ENCODE measurements at regions not wholly inside any gene's neighbourhood (a gene's known extent, or its start where the extent isn't known, plus 50 kb on each side); places are given as distances from the start of the nearest gene placed in this dataset.

- H3K36me3 ChIP-seq (ENCODE audit: control insufficient read depth, insufficient read depth, low read length): no peaks in the 10 kb centered on the region
- H2BK5ac ChIP-seq (ENCODE audit: low read depth, low read length, poor library complexity, severe bottlenecking): no peak overlapping the region
- H3K79me1 ChIP-seq (ENCODE audit: low read depth in 1 of 2, low read length in 2 of 2): no peaks in the 10 kb centered on the region
- no peak overlapping the region for H2BK20ac ChIP-seq (ENCODE audit: low read depth, low read length)
- DNase-seq (no peak), ATAC-seq (ENCODE audit: low read depth) (no peak)
- in situ Hi-C loops (cut with MboI; ENCODE audit: low sequenced_read_pairs): no loop called here
- ChIA-PET POLR2A (ENCODE audit: unreplicated experiment) (no interaction called here), CTCF (no interaction called here)
- H3K4me1 ChIP-seq (ENCODE audit: control insufficient read depth, insufficient read depth, low read length): peaks cover 8% of the 10 kb centered on the region; the same call in 1 of the 2 replicates
- no peak overlapping the region for H2BK15ac ChIP-seq (ENCODE audit: low read depth, low read length)
- H3K4ac ChIP-seq (ENCODE audit: low read depth, low read length): no peak overlapping the region
- no peak overlapping the region for H2AK9ac ChIP-seq (replicated peaks; ENCODE audit: low read depth, low read length, poor library complexity)
- no peak overlapping the region for H2AK5ac ChIP-seq (ENCODE audit: low read depth, low read length)
- no peak overlapping the region for H3K56ac ChIP-seq (ENCODE audit: extremely low read depth, insufficient read depth, low read length)
- no peak overlapping the region for H4K5ac ChIP-seq (ENCODE audit: low read depth, low read length)
- no peak for TF ChIP-seq CTCF (conservative IDR thresholded peaks at IDR 0.05; ENCODE audit: low read depth, low read length)
- no peak for TF ChIP-seq RAD21 (IDR thresholded peaks at IDR 0.05; ENCODE audit: low read length)
- no peak for TF ChIP-seq POLR2A (IDR thresholded peaks at IDR 0.05; ENCODE audit: low read depth, low read length)
- no peak for TF ChIP-seq ELK1 (IDR thresholded peaks at IDR 0.05; ENCODE audit: borderline replicate concordance, low read depth, low read length)
- TF ChIP-seq MXI1 (IDR thresholded peaks at IDR 0.05; ENCODE audit: borderline replicate concordance, low read depth, low read length): no peak
- no peak for TF ChIP-seq BHLHE40 (IDR thresholded peaks at IDR 0.05; ENCODE audit: low read depth, low read length)
- no peak for TF ChIP-seq CHD1 (IDR thresholded peaks at IDR 0.05; ENCODE audit: low read depth, low read length)
- no peak for TF ChIP-seq FOS (IDR thresholded peaks at IDR 0.05; ENCODE audit: low read depth, low read length)
- no peak for TF ChIP-seq NFE2L2 (IDR thresholded peaks at IDR 0.05; ENCODE audit: low read depth, low read length)
- no peak for TF ChIP-seq RCOR1 (IDR thresholded peaks at IDR 0.05; ENCODE audit: insufficient replicate concordance, low read length)
- no peak for TF ChIP-seq SMC3 (IDR thresholded peaks at IDR 0.05; ENCODE audit: low read depth, low read length)
- TF ChIP-seq CEBPB (IDR thresholded peaks at IDR 0.05; ENCODE audit: low read depth, low read length): no peak
- TF ChIP-seq MAFK (IDR thresholded peaks at IDR 0.05; ENCODE audit: low read depth, low read length): no peak
- TF ChIP-seq MAZ (IDR thresholded peaks at IDR 0.05; ENCODE audit: borderline replicate concordance, low read depth, low read length): no peak
- no peak for TF ChIP-seq RFX5 (IDR thresholded peaks at IDR 0.05; ENCODE audit: low read depth, low read length)
- no peak for TF ChIP-seq USF2 (IDR thresholded peaks at IDR 0.05; ENCODE audit: low read depth, low read length)
- H2BK120ac ChIP-seq (ENCODE audit: low read depth, low read length): no peak overlapping the region
- BruUV-seq (replicated peaks): no TSS peak
- dilution Hi-C loops (cut with HindIII; ENCODE audit: low sequenced_read_pairs, unreplicated experiment): no loop called here
- no peaks in the 10 kb centered on the region for H3K9me3 ChIP-seq (ENCODE audit: control insufficient read depth, insufficient read depth, low read length)
- H3K27ac ChIP-seq (ENCODE audit: insufficient read depth, low read length): no peak overlapping the region
- H4K20me1 ChIP-seq (ENCODE audit: insufficient read depth, low read length): no peaks in the 10 kb centered on the region
- H3K9me1 ChIP-seq (ENCODE audit: insufficient read depth, low read length): no peaks in the 10 kb centered on the region
- no peaks in the 10 kb centered on the region for H3K27me3 ChIP-seq (ENCODE audit: control insufficient read depth, insufficient read depth, low read length)
- H3K4me3 ChIP-seq (ENCODE audit: insufficient read depth, low read depth, low read length): no peak overlapping the region
- no peak overlapping the region for H3K9ac ChIP-seq (ENCODE audit: low read depth, low read length)
- no CpG with 5 or more reads among the region's 4 CpGs for WGBS, 2 experiments (ENCODE audit: extremely low coverage in 2 of 2, insufficient read length in 1 of 2)
- H3K4me2 ChIP-seq (ENCODE audit: low read depth, low read length): no peak overlapping the region
- H2AFZ ChIP-seq (replicated peaks; ENCODE audit: low read length, poor library complexity): no peak overlapping the region
- no peak overlapping the region for H3K23ac ChIP-seq (ENCODE audit: low read depth, low read length)
- intact Hi-C loops (cut with micrococcal nuclease): loop anchor here (10.0 kb wide), 1 partner anchor 88 kb away; no protein-coding TSS in a partner anchor
- no peak overlapping the region for H3K18ac ChIP-seq (ENCODE audit: low read depth, low read length)
- H3K14ac ChIP-seq (replicated peaks; ENCODE audit: low read depth, low read length): no peak overlapping the region
- H4K8ac ChIP-seq (ENCODE audit: low read depth in 2 of 2, low read length in 2 of 2): no peak overlapping the region
- H4K91ac ChIP-seq (ENCODE audit: insufficient read depth, low read depth, low read length): no peak overlapping the region
These were observed 305.8 kb upstream of the KCND2 start for GRCh38 chr7:119967221-119967620.

Data from IMR-90 (cell line).